ENCODE measurements at regions not wholly inside any gene's neighbourhood (a gene's known extent, or its start where the extent isn't known, plus 50 kb on each side); places are given as distances from the start of the nearest gene placed in this dataset.

GRCh38 chr2:60659026-60659425 lies 97.0 kb upstream of the PAPOLG start:
- no peak for DNase-seq

- no peak for DNase-seq
Observed at GRCh38 chr2:60661073-60661738, 94.9 kb upstream of the PAPOLG start.

GRCh38 chr2:60662781-60663180 lies 93.3 kb upstream of the PAPOLG start:
- no peak for DNase-seq

- DNase-seq = no peak
Observed at GRCh38 chr2:60671966-60672365, 84.1 kb upstream of the PAPOLG start.

- DNase-seq = peak; percentile 26
Observed at GRCh38 chr2:60674524-60675165, 81.4 kb upstream of the PAPOLG start.

GRCh38 chr2:60675301-60675700 lies 80.8 kb upstream of the PAPOLG start:
- DNase-seq = no peak

- DNase-seq = no peak
Observed at GRCh38 chr2:60676706-60677330, 79.2 kb upstream of the PAPOLG start.

- no peak for DNase-seq
Observed at GRCh38 chr2:60677356-60677755, 78.7 kb upstream of the PAPOLG start.

GRCh38 chr2:60678551-60678950 lies 77.5 kb upstream of the PAPOLG start:
- no peak for DNase-seq

GRCh38 chr2:60679036-60679780 lies 76.9 kb upstream of the PAPOLG start:
- DNase-seq = no peak

GRCh38 chr2:60693551-60693950 lies 62.5 kb upstream of the PAPOLG start:
- no peak for DNase-seq

- no peak for DNase-seq
Observed at GRCh38 chr2:60695793-60696192, 60.3 kb upstream of the PAPOLG start.

GRCh38 chr2:60699617-60700016 lies 56.5 kb upstream of the PAPOLG start:
- no peak for DNase-seq

GRCh38 chr2:60706021-60706420 lies 50.0 kb upstream of the PAPOLG start:
- DNase-seq = no peak

All from NCI-H226 (cell line).